B cell (primary cell): ENCODE measurements at regions not wholly inside any gene's neighbourhood (a gene's known extent, or its start where the extent isn't known, plus 50 kb on each side); places are given as distances from the start of the nearest gene placed in this dataset.

Experiments
- ATAC-seq: fragments of 200-7000 bp; cut with Tn5 transposase; one replicate; pipeline ENCODE4 v1.10.0; 2021; ENCODE audit warnings: low read depth, mild to moderate bottlenecking, moderate number of reproducible peaks, moderate library complexity
- CTCF ChIA-PET: fragments of 350-600 bp; sonication (Branson Sonifier 250); formaldehyde crosslinking; loops from one replicate; lab custom pipeline; 2021; ENCODE audit warnings: antibody characterized with exemption, inconsistent platforms; lab: Charles Lee
- POLR2A ChIA-PET: fragments of 350-600 bp; sonication (Branson Sonifier 250); formaldehyde crosslinking; loops from one replicate; lab custom pipeline; 2021; ENCODE audit warnings: antibody characterized with exemption; lab: Charles Lee
- DNase-seq: peaks from one replicate; pipeline ENCODE4 v3.0.0; 2013
- H2AFZ ChIP-seq: 2 replicates; pipeline ENCODE4 v1.6.1; 2012; ENCODE audit warnings: mild to moderate bottlenecking, low read depth, low read length; ENCODE audit not compliant: insufficient read depth, poor library complexity, severe bottlenecking
- H3K27ac ChIP-seq, 2 donors: 1 replicate in 1 of 2; 2 replicates in 1 of 2; pipeline ENCODE4 v1.5.1; 2012 to 2013; ENCODE audit warnings: low read length in 2 of 2, mild to moderate bottlenecking in 2 of 2, moderate library complexity in 1 of 2
- H3K27me3 ChIP-seq, 4 experiments: fragments of 200-600 bp in 1 of 4; sonication (generic) in 1 of 4; replicated peaks in 1 of 4; 1 replicate in 2 of 4; 2 replicates in 2 of 4; pipeline versions ENCODE4 v1.6.1 to v1.7.0; 2013 to 2016; ENCODE audit warnings: low read length in 3 of 4, mild to moderate bottlenecking in 2 of 4, mixed read lengths in 1 of 4, moderate library complexity in 1 of 4; ENCODE audit not compliant: insufficient read depth in 4 of 4, control insufficient read depth in 3 of 4; ENCODE audit errors: control extremely low read depth in 1 of 4
- H3K36me3 ChIP-seq, 2 experiments: replicated peaks in 1 of 2; 1 replicate in 1 of 2; 2 replicates in 1 of 2; pipeline versions ENCODE4 v1.6.1 to v1.7.1; 2013; ENCODE audit warnings: low read length in 1 of 2; ENCODE audit not compliant: insufficient read depth in 2 of 2, control insufficient read depth in 1 of 2; ENCODE audit errors: control extremely low read depth in 1 of 2, extremely low read depth in 1 of 2
- H3K4me1 ChIP-seq, 2 donors: fragments of 200-600 bp in 1 of 2; sonication (generic) in 1 of 2; 1 replicate in 1 of 2; 2 replicates in 1 of 2; pipeline versions ENCODE4 v1.5.1 to v1.6.1; 2013 to 2017; ENCODE audit warnings: low read length in 2 of 2; ENCODE audit not compliant: control insufficient read depth in 2 of 2, insufficient read depth in 2 of 2
- H3K4me2 ChIP-seq: replicated peaks from 2 replicates; pipeline ENCODE3; 2012; ENCODE audit warnings: mild to moderate bottlenecking, low read depth, low read length; ENCODE audit not compliant: poor library complexity, severe bottlenecking
- H3K4me3 ChIP-seq, 5 experiments: fragments of 200-600 bp in 1 of 5; sonication (generic) in 1 of 5; 1 replicate in 3 of 5; 2 replicates in 2 of 5; pipeline versions ENCODE4 v1.5.1 to v1.7.0; 2011 to 2016; ENCODE audit warnings: low read length in 4 of 5, mild to moderate bottlenecking in 4 of 5, low read depth in 2 of 5, control low read depth in 1 of 5, moderate library complexity in 1 of 5; ENCODE audit not compliant: insufficient read depth in 1 of 5; ENCODE audit errors: control extremely low read depth in 1 of 5, extremely low read depth in 1 of 5
- H3K79me2 ChIP-seq: fragments of 200-600 bp; sonication (generic); one replicate; pipeline ENCODE4 v1.6.0; 2016; ENCODE audit warnings: low read length; ENCODE audit not compliant: control insufficient read depth, insufficient read depth
- H3K9ac ChIP-seq: fragments of 200-600 bp; sonication (generic); 2 replicates; pipeline ENCODE4 v1.6.1; 2017; ENCODE audit warnings: mild to moderate bottlenecking, low read length, moderate library complexity
- H3K9me3 ChIP-seq, 3 donors: one replicate each; pipeline versions ENCODE4 v1.6.1 to v1.7.1; 2013; ENCODE audit warnings: low read length in 2 of 3; ENCODE audit not compliant: control insufficient read depth in 2 of 3, insufficient read depth in 1 of 3; ENCODE audit errors: control extremely low read depth in 1 of 3
- H4K20me1 ChIP-seq: 2 replicates; pipeline ENCODE4 v1.6.0; 2012; ENCODE audit warnings: mild to moderate bottlenecking, low read length; ENCODE audit not compliant: insufficient read depth, control insufficient read depth, poor library complexity, severe bottlenecking
- H3K27ac Mint-ChIP-seq: one replicate; pipeline ENCODE4 v1.8.0; 2021; ENCODE audit warnings: mixed read lengths
- H3K27me3 Mint-ChIP-seq: one replicate; pipeline ENCODE4 v1.8.0; 2021; ENCODE audit warnings: mixed read lengths
- H3K4me1 Mint-ChIP-seq: one replicate; pipeline ENCODE4 v1.8.0; 2021; ENCODE audit warnings: mixed read lengths
- H3K4me3 Mint-ChIP-seq: one replicate; pipeline ENCODE4 v1.8.0; 2021; ENCODE audit warnings: mixed read lengths
- H3K9me3 Mint-ChIP-seq: one replicate; pipeline ENCODE4 v1.8.0; 2022; ENCODE audit warnings: mixed read lengths; ENCODE audit not compliant: insufficient read depth
- CTCF ChIP-seq: fragments of 200-600 bp; IDR thresholded peaks from one replicate; pipeline ENCODE4 v1.8.0; 2022; ENCODE audit warnings: antibody characterized with exemption, mild to moderate bottlenecking
- EZH2 ChIP-seq: IDR thresholded peaks from 2 replicates; pipeline ENCODE4 v1.6.1; 2012; ENCODE audit warnings: borderline replicate concordance, low read depth, mild to moderate bottlenecking, moderate library complexity, low read length; ENCODE audit not compliant: insufficient read depth, poor library complexity, severe bottlenecking
- WGBS: methylation state at CpG from one replicate; pipeline ENCODE4 v1.1.5; 2013; ENCODE audit warnings: missing lambda C conversion rate; ENCODE audit not compliant: insufficient coverage; 5-methylcytosine and 5-hydroxymethylcytosine counted together
- intact Hi-C: fragments of 100-400 bp; cut with micrococcal nuclease; formaldehyde crosslinking; loops from one replicate; pipeline ENCODE4 v1.10.0; 2022

- Histone ChIP-seq H3K4me1 (no peaks in the 10 kb centered on the region), H3K4me2 (no peak overlapping the region), H3K79me2 (no peaks in the 10 kb centered on the region), H3K36me3 (no peaks in the 10 kb centered on the region), H3K9ac (no peak overlapping the region), H2AFZ (no peak overlapping the region), H4K20me1 (no peaks in the 10 kb centered on the region), H3K9me3 (peaks cover 0 to 6% (median 0%) of the 10 kb centered on the region in 3 donors), H3K4me3 (no peak overlapping the region), H3K27me3 (no peaks in the 10 kb centered on the region), H3K27ac (no peak overlapping the region)
- Mint-ChIP-seq H3K27ac (no peak overlapping the region), H3K4me3 (no peak overlapping the region), H3K9me3 (no peaks in the 10 kb centered on the region), H3K4me1 (no peaks in the 10 kb centered on the region), H3K27me3 (no peaks in the 10 kb centered on the region)
- DNase-seq = no peak
- TF ChIP-seq EZH2 (no peak), CTCF (no peak)
- POLR2A ChIA-PET = no interaction called here
- intact Hi-C loops = no loop called here
- CTCF ChIA-PET = no interaction called here
- no peak for ATAC-seq
- WGBS = no CpG with 5 or more reads among the region's 1 CpG
These were observed 2026.5 kb downstream of the LRRC4C start for GRCh38 chr11:39432929-39433328.

- no peak overlapping the region for H3K27ac ChIP-seq
- no peaks in the 10 kb centered on the region for H3K4me1 Mint-ChIP-seq
- H3K4me3 ChIP-seq = no peak overlapping the region
- ATAC-seq (no peak), DNase-seq (no peak)
- no peak overlapping the region for H3K4me3 Mint-ChIP-seq
- no peak overlapping the region for H2AFZ ChIP-seq
- intact Hi-C loops = no loop called here
- H3K4me2 ChIP-seq = no peak overlapping the region
- H3K79me2 ChIP-seq = no peaks in the 10 kb centered on the region
- H3K9ac ChIP-seq = no peak overlapping the region
- no peak overlapping the region for H3K27ac Mint-ChIP-seq
- no peaks in the 10 kb centered on the region for H3K27me3 Mint-ChIP-seq
- TF ChIP-seq CTCF (no peak), EZH2 (no peak)
- POLR2A ChIA-PET = no interaction called here
- no peaks in the 10 kb centered on the region for H3K4me1 ChIP-seq
- CTCF ChIA-PET = no interaction called here
- no peaks in the 10 kb centered on the region for H4K20me1 ChIP-seq
- WGBS = no CpG with 5 or more reads among the region's 2 CpGs
- H3K9me3 ChIP-seq = peaks cover 0 to 2% (median 1%) of the 10 kb centered on the region in 3 donors
- no peaks in the 10 kb centered on the region for H3K27me3 ChIP-seq
- peaks cover 3% of the 10 kb centered on the region for H3K9me3 Mint-ChIP-seq
- H3K36me3 ChIP-seq = no peaks in the 10 kb centered on the region
These were observed 2034.2 kb downstream of the LRRC4C start for GRCh38 chr11:39425226-39425625.
